ENCODE measurements at regions not wholly inside any gene's neighbourhood (a gene's known extent, or its start where the extent isn't known, plus 50 kb on each side); places are given as distances from the start of the nearest gene placed in this dataset.

- FAIRE-seq = no peak
- Histone ChIP-seq H3K27me3 (ENCODE audit: control insufficient read depth in 2 of 2, insufficient read depth in 2 of 2, low read length in 2 of 2) (no peaks in the 10 kb centered on the region), H4K20me1 (replicated peaks; ENCODE audit: control insufficient read depth, insufficient read depth, low read length) (no peaks in the 10 kb centered on the region)
These were observed 188.7 kb downstream of the TANC2 start for GRCh38 chr17:63154586-63155244.

DNA sequence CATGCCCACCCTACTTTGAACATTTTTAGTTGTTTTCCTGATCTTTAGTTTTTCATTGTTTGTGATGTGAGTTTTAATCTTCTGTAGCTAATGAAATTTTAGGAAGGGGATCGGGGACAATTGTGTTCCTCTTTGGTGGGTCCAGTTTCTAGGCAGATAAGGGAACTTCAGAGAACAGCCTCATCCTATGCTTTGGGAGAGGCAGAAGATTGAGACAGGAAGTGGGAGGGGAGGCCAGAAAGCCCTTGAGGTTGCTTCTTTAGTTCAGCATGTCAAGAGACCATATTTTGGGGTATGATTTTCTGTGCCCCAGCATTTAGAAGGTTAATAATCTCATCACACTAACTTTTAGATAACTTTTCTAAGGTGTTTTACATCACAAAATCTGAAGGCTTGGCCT lies 191.0 kb downstream of the TANC2 start:
- no peaks in the 10 kb centered on the region for H3K27me3 ChIP-seq (ENCODE audit: control insufficient read depth in 2 of 2, insufficient read depth in 2 of 2, low read length in 2 of 2)
- H3K9me3 ChIP-seq (replicated peaks; ENCODE audit: control insufficient read depth, insufficient read depth, low read depth, low read length) = no peaks in the 10 kb centered on the region
- ATAC-seq (no peak), FAIRE-seq (no peak), DNase-seq (ENCODE audit: extremely low read depth in 1 of 4, low spot score in 3 of 4) (no peak)
- WGBS (ENCODE audit: insufficient coverage, low coverage, missing lambda C conversion rate) = 5% methylated on average over 1 of the region's 1 CpG
- no peaks in the 10 kb centered on the region for H3K4me1 ChIP-seq (replicated peaks in 1 of 2; ENCODE audit: control insufficient read depth in 2 of 2, insufficient read depth in 2 of 2, low read length in 2 of 2)
- no peak overlapping the region for H3K4me2 ChIP-seq (ENCODE audit: insufficient read depth, low read length)
- no peaks in the 10 kb centered on the region for H3K9me1 ChIP-seq (ENCODE audit: control insufficient read depth, insufficient read depth, low read length)
- H2AFZ ChIP-seq (ENCODE audit: low read depth, low read length) = no peak overlapping the region
- ChIA-PET CTCF (ENCODE audit: low intra/inter-chr PET ratio) (no interaction called here), POLR2A (no interaction called here)
- BruUV-seq (replicated peaks) = no TSS peak
- in situ Hi-C loops (cut with MboI) (no loop called here), intact Hi-C loops (cut with micrococcal nuclease) (no loop called here)
- no peaks in the 10 kb centered on the region for H4K20me1 ChIP-seq (replicated peaks; ENCODE audit: control insufficient read depth, insufficient read depth, low read length)
- H3K9ac ChIP-seq (ENCODE audit: insufficient read depth in 1 of 2, low read depth in 2 of 2, low read length in 2 of 2) = no peak overlapping the region
- TF ChIP-seq NFATC3 (IDR thresholded peaks at IDR 0.05) = no peak
- no peak for TF ChIP-seq TAF1 (IDR thresholded peaks at IDR 0.05; ENCODE audit: control insufficient read depth, extremely low read depth, insufficient read depth, low read length, severe bottlenecking)
- no peak for TF ChIP-seq BMI1 (IDR thresholded peaks at IDR 0.05; ENCODE audit: low read length)
- TF ChIP-seq U2AF2 (optimal IDR thresholded peaks at IDR 0.05; ENCODE audit: low read depth, low read length) = no peak
- no peak for TF ChIP-seq KAT8 (IDR thresholded peaks at IDR 0.05; ENCODE audit: low read depth)
- TF ChIP-seq ZNF121 (CRISPR knock-in tag; conservative IDR thresholded peaks at IDR 0.05) = no peak
- no peak for TF ChIP-seq CBX5 (IDR thresholded peaks at IDR 0.05; ENCODE audit: borderline replicate concordance, low read depth)
- TF ChIP-seq, protein P1, sequence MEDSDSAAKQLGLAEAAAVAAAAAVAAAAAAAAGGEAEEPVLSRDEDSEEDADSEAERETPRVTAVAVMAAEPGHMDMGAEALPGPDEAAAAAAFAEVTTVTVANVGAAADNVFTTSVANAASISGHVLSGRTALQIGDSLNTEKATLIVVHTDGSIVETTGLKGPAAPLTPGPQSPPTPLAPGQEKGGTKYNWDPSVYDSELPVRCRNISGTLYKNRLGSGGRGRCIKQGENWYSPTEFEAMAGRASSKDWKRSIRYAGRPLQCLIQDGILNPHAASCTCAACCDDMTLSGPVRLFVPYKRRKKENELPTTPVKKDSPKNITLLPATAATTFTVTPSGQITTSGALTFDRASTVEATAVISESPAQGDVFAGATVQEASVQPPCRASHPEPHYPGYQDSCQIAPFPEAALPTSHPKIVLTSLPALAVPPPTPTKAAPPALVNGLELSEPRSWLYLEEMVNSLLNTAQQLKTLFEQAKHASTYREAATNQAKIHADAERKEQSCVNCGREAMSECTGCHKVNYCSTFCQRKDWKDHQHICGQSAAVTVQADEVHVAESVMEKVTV (CRISPR knock-in tag; IDR thresholded peaks at IDR 0.05) = no peak
- no peak for TF ChIP-seq SMAD2 (IDR thresholded peaks at IDR 0.05; ENCODE audit: low read depth, low read length)
- TF ChIP-seq, protein P2, sequence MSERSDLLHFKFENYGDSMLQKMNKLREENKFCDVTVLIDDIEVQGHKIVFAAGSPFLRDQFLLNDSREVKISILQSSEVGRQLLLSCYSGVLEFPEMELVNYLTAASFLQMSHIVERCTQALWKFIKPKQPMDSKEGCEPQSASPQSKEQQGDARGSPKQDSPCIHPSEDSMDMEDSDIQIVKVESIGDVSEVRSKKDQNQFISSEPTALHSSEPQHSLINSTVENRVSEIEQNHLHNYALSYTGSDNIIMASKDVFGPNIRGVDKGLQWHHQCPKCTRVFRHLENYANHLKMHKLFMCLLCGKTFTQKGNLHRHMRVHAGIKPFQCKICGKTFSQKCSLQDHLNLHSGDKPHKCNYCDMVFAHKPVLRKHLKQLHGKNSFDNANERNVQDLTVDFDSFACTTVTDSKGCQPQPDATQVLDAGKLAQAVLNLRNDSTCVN (CRISPR knock-in tag; IDR thresholded peaks at IDR 0.05) = no peak
- H3K36me3 ChIP-seq (ENCODE audit: control insufficient read depth, insufficient read depth, low read length) = no peaks in the 10 kb centered on the region
- H3K27ac ChIP-seq (ENCODE audit: extremely low read depth, low read depth, low read length) = no peak overlapping the region
- no peak overlapping the region for H3K4me3 ChIP-seq
- H3K79me2 ChIP-seq (ENCODE audit: control insufficient read depth, insufficient read depth, low read length) = no peaks in the 10 kb centered on the region

More at GRCh38 chr17:63154586-63155244, 188.7 kb downstream of the TANC2 start:
- no peak for TF ChIP-seq POLR2H (tag; IDR thresholded peaks at IDR 0.05; ENCODE audit: low read depth)
- peak; percentile 25 for TF ChIP-seq FUS (optimal IDR thresholded peaks at IDR 0.05; ENCODE audit: low read depth, low read length)
- no peak for TF ChIP-seq SOX6 (IDR thresholded peaks at IDR 0.05)
- TF ChIP-seq ZNF507 (tag; conservative IDR thresholded peaks at IDR 0.05) = no peak
- no peak overlapping the region for H3K4me2 ChIP-seq (ENCODE audit: insufficient read depth, low read length)
- H3K9ac ChIP-seq (ENCODE audit: insufficient read depth in 1 of 2, low read depth in 2 of 2, low read length in 2 of 2) = no peak overlapping the region
- no peak for ATAC-seq
- H3K9me1 ChIP-seq (ENCODE audit: control insufficient read depth, insufficient read depth, low read length) = no peaks in the 10 kb centered on the region
- POLR2A ChIA-PET = interaction anchor here (0.8 kb wide), 1 partner anchor 437 kb away, joined by 3 read pairs; no protein-coding TSS in a partner anchor
- DNase-seq (ENCODE audit: extremely low read depth in 1 of 4, low spot score in 3 of 4) = no peak
- H3K27ac ChIP-seq (ENCODE audit: extremely low read depth, low read depth, low read length) = no peak overlapping the region
- intact Hi-C loops (cut with micrococcal nuclease) (no loop called here), in situ Hi-C loops (cut with MboI) (no loop called here)
- CTCF ChIA-PET (ENCODE audit: low intra/inter-chr PET ratio) = no interaction called here
- H3K79me2 ChIP-seq (ENCODE audit: control insufficient read depth, insufficient read depth, low read length) = no peaks in the 10 kb centered on the region
- no TSS peak for BruUV-seq (replicated peaks)
- 24% methylated on average over 1 of the region's 1 CpG for WGBS (ENCODE audit: insufficient coverage, low coverage, missing lambda C conversion rate)
- no peaks in the 10 kb centered on the region for H3K4me1 ChIP-seq (replicated peaks in 1 of 2; ENCODE audit: control insufficient read depth in 2 of 2, insufficient read depth in 2 of 2, low read length in 2 of 2)
- H3K4me3 ChIP-seq = no peak overlapping the region
- no peaks in the 10 kb centered on the region for H3K36me3 ChIP-seq (ENCODE audit: control insufficient read depth, insufficient read depth, low read length)
- H2AFZ ChIP-seq (ENCODE audit: low read depth, low read length) = no peak overlapping the region
- H3K9me3 ChIP-seq (replicated peaks; ENCODE audit: control insufficient read depth, insufficient read depth, low read depth, low read length) = no peaks in the 10 kb centered on the region
